NOMO-1 treated with dmso at 0.1 percent for 144 hours (cell line): ENCODE measurements at regions not wholly inside any gene's neighbourhood (a gene's known extent, or its start where the extent isn't known, plus 50 kb on each side); places are given as distances from the start of the nearest gene placed in this dataset.
"Not testable (repeated sequence)": the region's sequence is repeated elsewhere in the genome, so short reads cannot be mapped to it uniquely, and the experiment has no call there.

Source experiments
- DNase-seq: peaks from one replicate; lab custom pipeline; 2025; ENCODE audit not compliant: unreplicated experiment; lab: John Stamatoyannopoulos, UW

GRCh38 chr16:29311461-29312344 is 94.8 kb downstream of the NPIPB11 start:
- DNase-seq: no peak

GRCh38 chr16:29310852-29311314 is 95.6 kb downstream of the NPIPB11 start:
- no peak for DNase-seq

- DNase-seq: not testable (repeated sequence)
Observed at GRCh38 chr16:29310243-29310642, 96.3 kb downstream of the NPIPB11 start.

GRCh38 chr16:29309601-29310000 is 96.9 kb downstream of the NPIPB11 start:
- not testable (repeated sequence) for DNase-seq

- DNase-seq: no peak
Observed at GRCh38 chr16:29308644-29309546, 97.6 kb downstream of the NPIPB11 start.

GRCh38 chr16:29307598-29308507 is 98.7 kb downstream of the NPIPB11 start:
- no peak for DNase-seq

- no peak for DNase-seq
Observed at GRCh38 chr16:29306943-29307597, 99.4 kb downstream of the NPIPB11 start.

GRCh38 chr16:29306201-29306600 is 100.3 kb downstream of the NPIPB11 start:
- no peak for DNase-seq

GRCh38 chr16:29305018-29305417 is 101.5 kb downstream of the NPIPB11 start:
- not testable (repeated sequence) for DNase-seq

- no peak for DNase-seq
Observed at GRCh38 chr16:29304251-29304650, 102.3 kb downstream of the NPIPB11 start.

GRCh38 chr16:29303520-29303919 is 103.0 kb downstream of the NPIPB11 start:
- DNase-seq: no peak

GRCh38 chr16:29302976-29303375 is 103.5 kb downstream of the NPIPB11 start:
- DNase-seq: no peak

GRCh38 chr16:29302433-29302832 is 104.1 kb downstream of the NPIPB11 start:
- not testable (repeated sequence) for DNase-seq

- not testable (repeated sequence) for DNase-seq
Observed at GRCh38 chr16:29301662-29302285, 104.7 kb downstream of the NPIPB11 start.

GRCh38 chr16:29300541-29301535 is 105.7 kb downstream of the NPIPB11 start:
- not testable (repeated sequence) for DNase-seq

GRCh38 chr16:29300030-29300491 is 106.5 kb downstream of the NPIPB11 start:
- not testable (repeated sequence) for DNase-seq

GRCh38 chr16:29298997-29299396 is 107.5 kb downstream of the NPIPB11 start:
- DNase-seq: not testable (repeated sequence)

- DNase-seq: not testable (repeated sequence)
Observed at GRCh38 chr16:29298307-29298706, 108.2 kb downstream of the NPIPB11 start.
